ENCODE measurements at regions not wholly inside any gene's neighbourhood (a gene's known extent, or its start where the extent isn't known, plus 50 kb on each side); places are given as distances from the start of the nearest gene placed in this dataset.

- DNase-seq (ENCODE audit: low read depth), result no peak
Observed at GRCh38 chr7:116083796-116084195, 53.2 kb upstream of the TFEC start.

GRCh38 chr7:116086547-116087045 is 56.0 kb upstream of the TFEC start:
- DNase-seq (ENCODE audit: low read depth), result no peak

GRCh38 chr7:116087291-116087690 is 56.7 kb upstream of the TFEC start:
- DNase-seq (ENCODE audit: low read depth), result no peak

GRCh38 chr7:116087984-116088383 is 57.4 kb upstream of the TFEC start:
- no peak for DNase-seq (ENCODE audit: low read depth)

- DNase-seq (ENCODE audit: low read depth), result no peak
Observed at GRCh38 chr7:116089293-116089692, 58.7 kb upstream of the TFEC start.

- DNase-seq (ENCODE audit: low read depth), result no peak
Observed at GRCh38 chr7:116093516-116094301, 63.1 kb upstream of the TFEC start.

GRCh38 chr7:116095396-116095795 is 64.8 kb upstream of the TFEC start:
- no peak for DNase-seq (ENCODE audit: low read depth)

GRCh38 chr7:116097365-116098009 is 66.9 kb upstream of the TFEC start:
- peak; percentile 75 for DNase-seq (ENCODE audit: low read depth)

GRCh38 chr7:116098175-116098574 is 67.6 kb upstream of the TFEC start:
- DNase-seq (ENCODE audit: low read depth), result no peak

- DNase-seq (ENCODE audit: low read depth), result no peak
Observed at GRCh38 chr7:116100626-116101025, 70.1 kb upstream of the TFEC start.

- DNase-seq (ENCODE audit: low read depth), result peak; percentile 55
Observed at GRCh38 chr7:116101704-116102103, 71.1 kb upstream of the TFEC start.

- no peak for DNase-seq (ENCODE audit: low read depth)
Observed at GRCh38 chr7:116111475-116111874, 80.9 kb upstream of the TFEC start.

- DNase-seq (ENCODE audit: low read depth), result no peak
Observed at GRCh38 chr7:116113310-116113709, 82.7 kb upstream of the TFEC start.

GRCh38 chr7:116120839-116121238 is 89.5 kb upstream of the TES start:
- DNase-seq (ENCODE audit: low read depth), result no peak

- peak; percentile 65 for DNase-seq (ENCODE audit: low read depth)
Observed at GRCh38 chr7:116122972-116123595, 87.3 kb upstream of the TES start.

- no peak for DNase-seq (ENCODE audit: low read depth)
Observed at GRCh38 chr7:116128139-116128538, 82.2 kb upstream of the TES start.

- no peak for DNase-seq (ENCODE audit: low read depth)
Observed at GRCh38 chr7:116135306-116135705, 75.0 kb upstream of the TES start.

- peak; percentile 82 for DNase-seq (ENCODE audit: low read depth)
Observed at GRCh38 chr7:116138202-116138801, 72.0 kb upstream of the TES start.

GRCh38 chr7:116139007-116139406 is 71.3 kb upstream of the TES start:
- peak; percentile 56 for DNase-seq (ENCODE audit: low read depth)

- peak; percentile 50 for DNase-seq (ENCODE audit: low read depth)
Observed at GRCh38 chr7:116139807-116140206, 70.5 kb upstream of the TES start.

- no peak for DNase-seq (ENCODE audit: low read depth)
Observed at GRCh38 chr7:116142374-116142773, 68.0 kb upstream of the TES start.

GRCh38 chr7:116142850-116143249 is 67.5 kb upstream of the TES start:
- DNase-seq (ENCODE audit: low read depth), result no peak
